Astrocyte (in vitro differentiated cells and primary cell): ENCODE measurements at regions not wholly inside any gene's neighbourhood (a gene's known extent, or its start where the extent isn't known, plus 50 kb on each side); places are given as distances from the start of the nearest gene placed in this dataset.

Experiments
- EZH2 ChIP-seq: IDR thresholded peaks from 2 replicates; pipeline ENCODE4 v1.6.1; 2012; ENCODE audit warnings: mild to moderate bottlenecking, low read length, inconsistent platforms; ENCODE audit not compliant: insufficient read depth
- TF ChIP-seq, protein P1 (sequence below): IDR thresholded peaks from 2 replicates; pipeline ENCODE4 v1.5.1; 2011; ENCODE audit warnings: low read depth, mild to moderate bottlenecking, inconsistent platforms, low read length, moderate library complexity; ENCODE audit not compliant: insufficient read depth

DNA sequence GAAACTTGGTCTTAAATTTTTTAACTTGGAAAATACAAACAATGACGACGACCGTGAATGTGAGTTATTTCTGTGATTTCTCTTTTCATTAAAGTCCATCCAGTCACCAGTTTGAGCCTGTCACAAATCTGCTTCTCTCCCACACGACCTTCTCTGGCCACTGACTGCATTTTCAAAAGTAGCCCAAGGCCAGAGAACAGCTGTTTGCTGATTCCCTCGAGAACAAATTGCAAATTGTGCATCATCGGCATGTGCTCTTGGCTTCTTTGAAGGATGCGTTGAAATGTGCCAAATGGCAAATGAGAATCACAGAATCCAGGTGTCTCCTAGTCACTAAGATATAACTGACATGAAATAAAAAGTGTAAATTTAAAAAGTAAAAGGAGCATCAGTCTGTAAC is 106.4 kb downstream of the AQP9 start:
- TF ChIP-seq, protein P1, sequence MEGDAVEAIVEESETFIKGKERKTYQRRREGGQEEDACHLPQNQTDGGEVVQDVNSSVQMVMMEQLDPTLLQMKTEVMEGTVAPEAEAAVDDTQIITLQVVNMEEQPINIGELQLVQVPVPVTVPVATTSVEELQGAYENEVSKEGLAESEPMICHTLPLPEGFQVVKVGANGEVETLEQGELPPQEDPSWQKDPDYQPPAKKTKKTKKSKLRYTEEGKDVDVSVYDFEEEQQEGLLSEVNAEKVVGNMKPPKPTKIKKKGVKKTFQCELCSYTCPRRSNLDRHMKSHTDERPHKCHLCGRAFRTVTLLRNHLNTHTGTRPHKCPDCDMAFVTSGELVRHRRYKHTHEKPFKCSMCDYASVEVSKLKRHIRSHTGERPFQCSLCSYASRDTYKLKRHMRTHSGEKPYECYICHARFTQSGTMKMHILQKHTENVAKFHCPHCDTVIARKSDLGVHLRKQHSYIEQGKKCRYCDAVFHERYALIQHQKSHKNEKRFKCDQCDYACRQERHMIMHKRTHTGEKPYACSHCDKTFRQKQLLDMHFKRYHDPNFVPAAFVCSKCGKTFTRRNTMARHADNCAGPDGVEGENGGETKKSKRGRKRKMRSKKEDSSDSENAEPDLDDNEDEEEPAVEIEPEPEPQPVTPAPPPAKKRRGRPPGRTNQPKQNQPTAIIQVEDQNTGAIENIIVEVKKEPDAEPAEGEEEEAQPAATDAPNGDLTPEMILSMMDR, result no peak
- no peak for TF ChIP-seq EZH2
